HuH-7.5 (cell line): ENCODE measurements at regions not wholly inside any gene's neighbourhood (a gene's known extent, or its start where the extent isn't known, plus 50 kb on each side); places are given as distances from the start of the nearest gene placed in this dataset.
"Not testable (repeated sequence)": the region's sequence is repeated elsewhere in the genome, so short reads cannot be mapped to it uniquely, and the experiment has no call there.

ENCODE experiments used
- DNase-seq: peaks from one replicate; pipeline ENCODE4 v3.0.0; 2011; ENCODE audit warnings: low spot score

DNA sequence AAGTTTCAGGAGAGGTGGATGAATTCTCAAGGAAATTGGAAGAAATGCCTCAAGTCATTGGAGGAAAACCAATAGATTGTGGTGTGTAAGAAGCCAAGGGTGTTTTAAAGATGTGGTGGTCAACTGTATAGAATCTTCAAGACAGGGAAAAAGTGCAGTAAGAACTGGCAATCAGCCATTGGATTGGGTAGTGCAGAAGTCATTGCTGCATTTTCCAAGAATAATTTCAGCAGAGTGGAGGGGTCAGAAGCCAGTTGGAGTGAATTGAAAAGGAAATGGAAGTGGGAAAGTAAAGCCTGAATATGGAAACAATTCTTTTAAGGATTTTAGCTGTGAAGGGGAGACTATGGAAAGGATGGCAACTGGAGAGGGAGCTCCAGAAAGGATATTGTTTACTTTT is 128.2 kb upstream of the TMEM170B start:
- no peak for DNase-seq

DNA sequence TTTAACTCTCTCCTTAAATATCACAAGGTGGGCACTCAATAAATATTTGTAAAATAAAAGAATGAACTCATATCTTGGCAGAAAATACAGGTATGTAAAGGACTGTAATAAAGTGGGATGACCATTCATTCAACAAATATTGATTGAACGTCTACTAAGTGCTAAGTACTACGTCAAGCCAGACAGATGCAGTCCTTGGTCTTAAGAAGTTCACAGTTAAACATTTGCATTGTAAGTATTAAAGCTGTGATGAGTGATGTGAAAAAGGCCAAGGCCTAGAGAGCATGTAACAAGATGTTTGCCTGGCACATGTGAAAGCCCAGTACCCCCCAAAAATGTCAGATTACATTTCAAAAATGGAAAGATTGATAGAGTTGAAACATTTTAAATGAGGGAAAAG is 130.1 kb upstream of the TMEM170B start:
- DNase-seq, result no peak

DNA sequence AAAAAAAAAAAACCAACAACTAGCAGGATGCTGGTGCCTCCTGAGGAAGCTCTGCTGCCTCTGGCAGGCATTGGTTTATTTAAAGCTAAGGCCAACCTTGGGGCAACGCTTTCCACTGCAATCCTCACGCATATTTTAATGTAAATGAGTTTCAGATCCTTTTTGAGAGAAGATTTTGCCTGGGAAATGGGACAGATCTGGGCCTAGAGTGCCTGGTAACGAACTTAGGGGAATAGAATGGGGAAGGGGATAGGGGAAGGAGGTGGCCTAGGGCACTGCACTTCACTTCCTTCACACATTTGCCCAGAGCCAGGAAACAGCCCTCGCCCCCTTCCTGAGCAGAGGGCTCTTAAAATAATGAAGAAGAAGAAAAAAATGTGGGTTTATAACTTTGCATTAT is 132.7 kb upstream of the TMEM170B start:
- no peak for DNase-seq

DNA sequence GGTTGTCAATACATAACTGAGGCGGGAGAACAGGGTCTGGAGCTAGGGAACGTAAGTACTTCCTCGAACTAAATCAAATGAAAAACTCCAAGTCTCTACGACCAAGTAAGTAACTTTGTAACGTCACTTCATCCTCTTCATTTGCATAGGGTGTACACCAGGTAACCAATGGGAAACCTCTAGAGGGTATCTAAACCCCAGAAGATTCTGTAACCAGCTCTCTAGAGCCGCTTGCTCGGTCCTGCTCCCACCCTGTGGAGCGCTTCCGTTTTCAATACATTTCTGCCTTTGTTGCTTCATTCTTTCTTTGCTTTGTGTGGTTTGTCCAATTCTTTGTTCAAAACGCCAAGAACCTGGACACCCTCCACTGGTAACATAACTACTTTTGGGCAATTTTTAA is 133.5 kb upstream of the TMEM170B start:
- no peak for DNase-seq

DNA sequence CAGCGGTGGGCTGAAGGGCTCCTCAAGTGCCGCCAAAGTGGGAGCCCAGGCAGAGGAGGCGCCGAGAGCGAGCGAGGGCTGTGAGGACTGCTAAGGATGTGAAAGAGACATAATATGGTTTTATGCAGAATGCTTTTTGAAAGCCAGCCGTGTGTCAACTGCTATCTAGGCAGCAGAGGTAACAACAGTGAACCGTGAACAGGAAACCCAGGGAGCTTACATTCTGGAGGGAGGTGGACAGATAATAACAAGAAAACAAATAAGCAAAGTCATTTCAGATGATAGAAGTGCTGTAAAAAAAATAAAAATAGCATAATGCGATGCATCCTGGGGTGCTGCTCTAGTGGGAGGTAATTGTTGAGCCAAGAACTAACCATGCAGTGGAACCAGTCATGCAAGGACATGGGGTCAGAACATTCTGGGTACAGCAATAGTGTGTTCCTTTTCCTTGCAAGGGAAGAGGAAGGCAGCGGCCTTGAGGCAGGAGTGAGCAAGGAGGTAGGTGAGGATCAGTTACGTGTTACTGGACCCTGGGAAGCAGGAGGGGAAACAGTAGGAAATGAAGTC is 134.4 kb upstream of the TMEM170B start:
- no peak for DNase-seq

DNA sequence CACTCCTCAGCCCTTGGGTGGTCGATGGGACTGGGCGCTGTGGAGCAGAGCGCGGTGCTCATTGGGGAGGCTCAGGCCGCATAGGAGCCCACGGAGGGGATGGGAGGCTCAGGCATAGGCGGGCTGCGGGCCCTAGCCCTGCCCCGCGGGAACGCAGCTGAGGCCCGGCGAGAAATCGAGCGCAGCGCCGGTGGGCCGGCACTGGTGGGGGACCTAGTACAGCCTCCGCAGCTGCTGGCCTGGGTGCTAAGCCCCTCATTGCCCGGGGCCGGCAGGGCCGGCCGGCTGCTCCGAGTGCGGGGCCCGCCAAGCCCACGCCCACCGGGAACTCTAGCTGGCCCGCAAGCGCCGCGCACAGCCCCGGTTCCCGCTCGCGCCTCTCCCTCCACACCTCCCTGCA is 135.0 kb upstream of the TMEM170B start:
- not testable (repeated sequence) for DNase-seq

DNA sequence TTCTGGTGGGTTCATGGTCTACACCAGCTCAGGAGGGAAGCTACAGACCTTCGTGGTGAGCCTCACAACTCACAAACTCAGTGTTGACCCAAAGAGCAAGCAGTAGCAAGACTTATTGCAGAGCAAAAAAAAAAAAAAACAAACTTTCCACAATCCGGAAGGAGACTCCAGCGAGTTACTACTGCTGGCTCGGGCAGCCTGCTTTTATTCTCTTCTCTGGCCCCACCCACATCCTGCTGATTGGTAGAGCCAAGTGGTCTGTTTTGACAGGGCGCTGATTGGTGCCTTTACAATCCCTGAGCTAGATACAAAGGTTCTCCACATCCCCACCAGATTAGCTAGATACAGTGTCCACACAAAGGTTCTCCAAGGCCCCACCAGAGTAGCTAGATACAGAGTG is 135.6 kb upstream of the TMEM170B start:
- DNase-seq, result not testable (repeated sequence)

DNA sequence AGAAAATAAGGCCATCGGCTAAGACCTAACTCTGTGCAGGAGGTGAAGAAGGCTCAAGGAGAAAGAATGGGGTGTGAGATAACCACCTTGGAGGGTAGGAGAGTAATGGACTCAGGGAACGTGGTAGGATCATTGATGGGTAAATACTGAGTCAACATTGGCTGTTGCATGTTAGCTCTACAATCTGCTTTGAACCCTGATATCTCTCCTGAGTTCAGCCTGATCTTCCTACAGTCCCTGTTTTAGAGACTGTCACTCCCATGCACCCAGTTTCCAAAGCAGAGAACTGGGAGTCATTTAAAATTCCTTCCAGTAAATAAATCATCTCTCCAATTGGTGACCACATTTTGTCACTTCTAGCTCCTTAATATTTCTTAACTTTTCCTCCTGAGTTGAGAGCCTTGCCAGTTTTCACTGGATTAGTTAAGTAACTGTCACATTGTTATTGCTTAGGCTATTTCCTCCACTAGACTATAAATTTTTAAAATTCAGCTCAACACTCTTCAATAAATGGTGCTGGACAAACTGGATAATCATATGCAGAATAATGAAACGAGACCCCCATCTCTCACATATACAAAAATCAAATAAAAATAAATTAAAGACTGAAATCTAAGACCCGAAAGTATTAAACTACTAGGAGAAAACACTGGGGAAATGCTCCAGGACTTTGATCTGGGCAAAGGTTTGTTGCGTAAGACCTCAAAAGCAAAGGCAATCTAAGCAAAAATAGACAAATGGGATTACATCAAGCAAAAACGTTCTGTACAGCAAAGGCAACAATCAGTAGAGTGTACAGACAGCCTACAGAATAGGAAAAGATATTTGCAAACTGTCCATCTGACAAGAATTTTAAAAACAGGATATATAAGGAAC is 138.9 kb upstream of the TMEM170B start:
- DNase-seq, result no peak

DNA sequence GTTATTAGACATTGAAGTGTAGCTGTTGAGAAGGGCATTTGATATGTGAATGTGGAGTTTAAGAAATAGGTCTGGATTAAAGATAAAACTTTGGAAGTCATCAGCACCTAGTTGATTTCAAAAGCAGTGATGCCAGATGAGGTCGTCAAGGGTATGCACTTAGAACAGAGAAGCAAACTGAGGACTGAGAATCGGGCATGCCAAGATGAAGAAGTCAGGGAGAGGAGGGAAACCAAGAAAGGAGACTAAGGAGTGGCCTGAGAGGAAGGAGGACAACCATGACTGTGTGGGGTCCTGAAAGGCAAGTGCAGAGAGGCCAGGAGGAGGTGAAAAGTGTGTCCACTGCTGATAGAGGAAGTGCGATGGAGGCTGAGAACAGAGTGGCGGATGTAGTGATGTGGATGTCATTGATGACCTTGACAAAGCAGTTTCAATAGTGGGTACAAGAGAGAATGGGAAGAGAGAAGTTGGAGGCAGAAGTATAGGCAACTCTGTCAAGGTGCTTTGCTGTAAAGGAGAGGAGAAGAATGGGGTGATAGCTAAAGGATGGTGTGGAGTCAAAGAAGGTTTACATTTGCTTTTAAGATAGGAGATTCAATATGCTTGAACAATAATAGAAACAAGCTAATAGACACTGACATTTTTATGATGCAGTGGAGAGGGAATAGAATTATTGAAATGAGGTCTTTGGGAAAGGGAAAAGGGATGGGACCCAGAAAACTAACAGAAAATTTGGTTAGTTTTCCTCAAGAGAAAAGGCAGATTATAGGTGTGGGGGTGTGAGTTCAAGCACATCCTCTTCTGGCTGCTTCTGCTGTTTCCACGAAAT is 139.7 kb upstream of the TMEM170B start:
- no peak for DNase-seq

DNA sequence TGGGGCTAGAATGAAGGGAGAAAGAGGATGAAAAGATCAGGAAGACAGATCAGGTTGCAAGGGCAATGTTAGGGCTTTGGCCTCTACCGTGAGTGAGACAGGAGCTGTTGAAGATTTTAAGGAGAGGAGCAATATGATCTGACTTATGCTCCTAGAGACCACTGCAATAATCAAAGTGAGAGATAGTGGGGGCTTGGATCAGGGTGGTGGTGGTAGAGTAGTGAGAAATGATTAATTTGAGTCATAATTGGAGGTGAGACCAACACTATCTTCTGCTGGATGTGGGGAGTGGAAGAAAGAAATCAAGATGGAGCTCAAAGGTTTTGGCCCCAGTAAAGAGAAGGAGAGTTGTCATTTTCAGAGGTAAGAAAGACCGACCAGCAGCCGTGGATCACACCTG is 140.7 kb upstream of the TMEM170B start:
- no peak for DNase-seq

DNA sequence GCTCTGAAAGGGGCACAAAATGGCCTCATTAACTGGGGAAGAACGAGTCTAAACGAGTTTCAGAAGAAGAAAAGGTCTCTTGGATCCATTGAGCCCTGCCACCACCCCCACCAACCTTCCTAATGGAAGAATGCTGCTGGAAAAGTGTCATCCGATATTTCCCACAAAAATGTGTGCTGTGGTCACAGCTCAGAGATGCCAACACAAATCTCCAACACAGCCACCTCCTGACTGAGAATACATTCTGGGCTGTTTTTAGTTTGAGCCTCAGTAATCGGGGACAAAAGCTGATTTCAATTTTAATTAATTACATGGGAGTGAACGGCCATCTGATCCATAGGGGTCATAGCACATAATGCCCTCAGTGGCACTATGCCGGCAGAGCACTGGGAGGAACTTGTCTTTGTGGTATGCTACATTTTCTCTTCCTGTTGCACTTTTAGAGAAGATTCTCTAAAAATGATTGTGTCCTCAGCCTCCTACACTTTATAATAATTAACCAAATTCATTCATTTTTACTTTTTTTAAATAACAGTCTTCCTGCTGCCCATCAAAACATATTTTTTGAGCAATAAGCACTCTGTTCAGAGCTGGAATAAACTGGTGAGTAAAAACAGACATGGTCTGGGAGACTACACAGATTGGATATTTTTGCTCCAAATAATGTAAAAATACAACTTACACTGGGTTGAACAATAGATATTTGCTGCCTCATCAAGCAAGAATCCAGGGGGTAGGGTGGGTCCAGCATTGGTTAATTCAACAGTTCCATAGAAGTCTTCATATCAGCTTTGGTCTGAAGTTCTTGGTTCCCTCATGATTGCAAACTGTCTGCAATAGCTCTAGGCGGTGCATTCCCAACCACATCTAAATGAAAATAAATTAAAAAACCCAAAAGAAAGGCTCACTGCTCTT is 143.6 kb upstream of the TMEM170B start:
- no peak for DNase-seq

DNA sequence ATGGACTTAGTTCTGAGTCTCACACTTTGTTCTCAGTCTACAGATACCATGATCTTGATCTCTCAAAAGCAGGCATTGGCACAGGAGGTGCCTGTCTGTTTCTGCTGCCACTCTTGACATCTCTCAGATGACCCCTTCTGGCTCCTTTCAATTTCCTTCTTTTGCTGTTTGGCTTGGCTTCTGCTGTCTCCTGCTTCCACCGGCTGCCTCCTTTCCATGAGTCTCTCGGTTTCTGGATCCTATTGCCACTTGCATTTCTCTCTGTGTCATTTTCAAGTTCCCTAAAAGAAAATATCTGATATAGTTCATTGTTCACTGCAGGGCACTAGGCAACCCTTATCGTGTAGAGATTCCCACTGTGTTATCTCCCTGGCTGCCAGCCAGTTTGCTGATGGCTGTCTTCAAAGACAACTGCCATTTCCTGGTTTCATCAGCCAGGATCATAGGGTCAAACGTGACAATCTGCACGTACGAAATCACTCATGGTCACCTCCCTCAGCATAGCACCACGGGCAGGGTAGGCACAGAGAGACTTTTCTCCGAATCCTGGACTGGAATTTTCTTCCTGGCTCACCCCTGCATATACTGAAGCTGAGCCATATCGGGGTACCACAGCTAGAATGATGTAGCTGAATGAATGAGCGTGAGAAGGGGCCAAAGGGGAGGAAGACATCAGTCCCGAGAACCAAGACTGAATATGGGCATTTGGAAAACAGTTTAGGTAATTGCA is 144.6 kb upstream of the TMEM170B start:
- peak; percentile 40 for DNase-seq

DNA sequence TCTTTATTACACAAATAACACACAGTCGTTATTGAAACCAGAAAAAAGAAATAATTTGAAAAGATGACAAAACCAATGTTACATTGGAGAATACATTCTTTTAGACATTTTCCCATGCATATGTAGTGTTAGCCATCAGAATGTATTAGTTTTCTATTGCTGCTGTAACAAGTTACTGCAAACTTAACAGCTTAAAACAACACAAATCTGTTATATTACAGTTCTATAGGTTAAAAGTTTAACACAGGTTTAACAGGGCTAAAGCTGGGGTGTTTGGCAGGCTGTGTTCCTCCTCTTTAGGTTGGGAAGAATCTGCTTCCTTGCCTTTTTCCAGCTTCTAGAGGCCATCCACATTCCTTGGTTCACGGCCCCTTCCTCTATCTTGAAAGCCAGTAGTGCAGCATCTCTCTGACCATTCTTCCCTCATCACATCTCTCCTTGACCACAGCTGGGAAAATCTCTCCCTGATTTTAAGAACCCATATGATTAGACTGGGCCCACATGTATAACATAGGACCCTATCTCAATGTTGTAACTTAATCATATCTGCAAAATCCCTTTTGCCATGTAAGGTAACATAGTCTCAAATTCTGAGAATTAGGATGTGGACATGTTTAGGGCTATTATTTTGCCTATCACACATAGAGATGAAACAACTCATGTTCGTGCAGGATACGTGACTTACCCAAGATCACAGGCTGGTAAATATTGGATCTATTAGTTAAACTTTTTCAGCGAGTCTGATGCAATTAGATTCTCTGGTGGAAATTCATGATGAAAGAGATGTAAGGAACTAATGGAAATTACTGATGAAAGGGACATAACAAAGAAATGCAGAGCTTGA is 145.4 kb upstream of the TMEM170B start:
- no peak for DNase-seq

DNA sequence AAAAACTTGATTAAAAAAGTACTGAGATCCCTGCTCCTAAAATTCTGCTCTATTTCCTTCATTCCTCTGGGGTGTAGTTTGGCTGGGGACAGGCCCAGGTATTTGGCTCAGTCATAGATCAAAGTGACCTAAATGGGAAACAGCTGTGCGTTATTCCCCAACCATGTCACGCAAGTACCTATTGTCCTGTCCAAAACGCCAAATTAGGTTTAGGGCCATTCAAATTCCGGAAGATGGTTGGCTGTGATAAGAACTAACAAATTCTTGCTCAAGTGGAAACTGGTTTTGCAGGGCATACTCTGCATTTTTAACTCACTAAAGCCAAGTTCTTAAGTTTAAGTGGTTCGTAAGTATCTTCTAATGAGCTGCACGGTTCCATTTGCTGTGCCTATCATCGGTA is 147.6 kb upstream of the TMEM170B start:
- DNase-seq, result no peak

DNA sequence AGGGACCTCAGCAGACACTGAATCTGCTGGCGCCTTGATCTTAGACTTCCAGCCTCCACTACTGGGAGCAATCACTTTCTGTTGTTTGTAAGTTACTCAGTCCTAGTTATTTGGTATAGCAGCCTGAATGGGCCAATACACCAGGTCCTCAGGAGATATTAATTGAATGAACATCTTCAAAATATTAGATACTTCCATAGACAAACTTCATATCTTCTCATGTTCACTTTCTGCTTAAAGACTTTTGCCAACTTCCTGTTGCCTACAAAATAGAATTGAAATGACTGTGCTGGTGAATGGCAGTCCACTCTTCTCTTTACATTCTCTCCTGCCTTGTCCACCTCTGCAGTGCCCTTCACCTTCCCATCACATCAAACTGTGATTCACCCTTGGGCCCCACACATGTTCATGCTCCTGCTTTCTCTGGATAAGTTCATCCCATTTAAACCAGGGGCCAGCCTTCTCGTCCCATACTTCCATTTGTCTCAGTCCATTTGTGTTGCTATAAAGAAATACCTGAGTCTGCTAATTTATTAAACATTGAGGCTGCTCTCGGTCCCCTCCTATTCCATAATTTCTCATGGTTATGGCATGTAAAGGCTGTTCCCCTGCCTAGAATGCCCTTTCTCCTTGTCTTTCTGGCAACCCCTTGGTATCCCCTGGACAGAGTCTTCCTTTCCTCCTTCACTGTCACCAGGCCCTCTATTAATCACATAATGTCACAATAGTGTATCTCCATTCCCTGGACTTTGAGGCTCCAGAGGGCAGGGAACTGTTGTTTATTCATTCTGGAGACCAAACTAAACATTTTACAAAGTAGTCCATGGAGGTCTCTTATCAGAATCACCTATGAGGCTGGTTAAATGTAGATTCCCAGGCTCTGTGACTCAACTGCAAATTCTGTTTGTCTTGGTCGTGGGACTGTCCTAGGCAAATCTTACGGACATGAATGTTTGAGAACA is 148.3 kb upstream of the TMEM170B start:
- DNase-seq, result no peak

DNA sequence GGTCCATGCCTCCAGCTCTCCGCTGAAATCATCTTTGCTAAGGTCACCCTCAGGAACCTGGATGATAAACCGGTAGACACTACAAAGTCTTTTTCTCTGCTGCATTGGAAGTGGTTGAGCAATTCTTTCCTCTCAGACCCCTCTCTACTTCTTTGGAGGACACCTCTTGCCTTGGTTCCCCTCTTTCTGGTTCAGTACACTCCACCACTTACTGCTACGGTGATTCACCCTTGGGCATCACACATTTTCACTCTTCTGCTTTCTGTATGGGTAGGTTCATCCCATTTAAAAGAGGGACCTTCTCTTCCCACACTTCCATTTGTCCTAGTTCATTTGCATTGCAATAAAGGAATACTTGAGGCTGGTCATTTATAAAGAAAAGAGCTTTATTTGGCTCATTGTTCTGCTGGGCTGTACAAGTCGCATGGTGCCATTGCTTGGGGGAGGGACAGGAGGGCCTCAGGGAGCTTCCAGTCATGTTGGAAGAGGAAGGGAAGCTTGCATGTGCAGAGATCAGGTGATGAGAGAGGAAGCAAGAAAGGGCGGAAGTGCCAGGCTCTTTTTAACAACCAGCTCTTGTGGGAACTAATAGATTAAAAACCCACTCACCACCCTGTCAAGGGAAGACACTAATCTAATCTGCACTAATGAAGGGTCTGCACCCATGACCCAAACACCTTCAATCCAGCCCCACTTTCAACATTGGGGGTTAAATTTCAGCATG is 149.7 kb upstream of the TMEM170B start:
- DNase-seq, result no peak

DNA sequence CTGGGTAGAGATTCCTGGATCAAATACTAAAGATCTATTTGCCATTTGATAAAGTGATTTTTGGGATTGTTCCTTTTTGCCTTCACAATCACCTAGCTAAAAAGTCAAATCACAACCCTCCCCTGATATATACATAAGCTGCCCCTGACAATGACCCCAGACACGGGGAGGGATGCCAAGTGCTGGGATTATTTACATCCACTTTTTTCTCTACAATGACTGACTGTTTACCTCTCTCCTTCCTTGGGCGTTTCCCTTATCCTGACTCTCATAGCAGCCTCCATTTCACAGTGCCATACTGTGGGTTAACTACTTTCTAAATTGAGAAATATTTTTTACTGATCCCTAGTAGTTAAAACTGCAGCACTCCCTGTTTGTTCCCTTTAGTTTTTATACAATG is 150.8 kb upstream of the TMEM170B start:
- no peak for DNase-seq

DNA sequence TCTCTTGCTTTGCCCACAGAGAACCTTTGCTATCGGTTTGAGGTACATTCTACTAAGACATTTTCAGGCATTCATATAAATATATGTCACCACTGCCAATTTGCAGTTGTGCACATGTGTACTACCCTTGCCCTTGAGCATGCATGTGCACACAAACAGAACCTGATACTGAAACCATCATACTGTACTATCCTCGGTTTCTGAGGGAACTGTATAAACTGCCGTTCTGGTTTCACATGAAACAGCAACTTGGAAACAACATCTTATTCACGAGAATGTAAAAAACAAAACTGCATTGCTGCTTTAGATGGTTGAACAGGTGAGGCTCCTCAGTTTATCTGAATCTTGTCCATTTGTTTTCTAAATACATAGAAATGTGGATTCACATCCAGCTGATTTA is 151.2 kb upstream of the TMEM170B start:
- no peak for DNase-seq
